Endothelial cell of umbilical vein (primary cell): ENCODE measurements at regions not wholly inside any gene's neighbourhood (a gene's known extent, or its start where the extent isn't known, plus 50 kb on each side); places are given as distances from the start of the nearest gene placed in this dataset.

Source experiments
- BruUV-seq: library from RNA; stranded (reverse); fragments of 400-500 nt; replicated peaks from 2 replicates; lab custom pipeline; 2021; lab: Mats Ljungman, UMichigan
- CTCF ChIA-PET: fragments of 300-600, 350-600 bp; sonication (Branson Sonifier 250); formaldehyde crosslinking; loops from one replicate; lab custom pipeline; 2021; ENCODE audit warnings: antibody characterized with exemption, inconsistent platforms; lab: Charles Lee
- POLR2A ChIA-PET: fragments of 300-600, 350-600 bp; sonication (Branson Sonifier 250); formaldehyde crosslinking; loops from one replicate; lab custom pipeline; 2021; ENCODE audit warnings: antibody characterized with exemption, inconsistent platforms; lab: Charles Lee
- DNase-seq: peaks from one replicate; pipeline ENCODE4 v3.0.0-alpha.2; 2011; ENCODE audit warnings: low read depth, low spot score
- FAIRE-seq: peaks from 2 replicates; lab custom pipeline; 2011; peaks lifted over from hg19 to GRCh38; lab: Jason Lieb, UNC
- H2AFZ ChIP-seq: 2 replicates; pipeline ENCODE4 v1.6.0; 2012; ENCODE audit warnings: low read depth, low read length, control low read depth, inconsistent platforms
- H3K27ac ChIP-seq: 2 replicates; pipeline ENCODE4 v1.5.1; 2011; ENCODE audit warnings: low read depth, mild to moderate bottlenecking, control low read depth, low read length, moderate library complexity; ENCODE audit not compliant: insufficient read depth
- H3K27me3 ChIP-seq, 2 experiments: 2 replicates each; pipeline versions ENCODE4 v1.6.0 to v1.6.1; 2011; ENCODE audit warnings: low read length in 2 of 2, mixed read lengths in 1 of 2; ENCODE audit not compliant: control insufficient read depth in 2 of 2, insufficient read depth in 2 of 2
- H3K36me3 ChIP-seq, 2 experiments: 2 replicates in 1 of 2; 3 replicates in 1 of 2; pipeline ENCODE4 v1.5.1; 2011; ENCODE audit warnings: low read length in 2 of 2, mild to moderate bottlenecking in 1 of 2, moderate library complexity in 1 of 2; ENCODE audit not compliant: control insufficient read depth in 2 of 2, insufficient read depth in 2 of 2; ENCODE audit errors: extremely low read depth in 1 of 2
- H3K4me1 ChIP-seq: 3 replicates; pipeline ENCODE4 v1.5.1; 2011; ENCODE audit warnings: mild to moderate bottlenecking, low read length; ENCODE audit not compliant: control insufficient read depth, insufficient read depth; ENCODE audit errors: extremely low read depth
- H3K4me2 ChIP-seq: 2 replicates; pipeline ENCODE4 v1.6.1; 2011; ENCODE audit warnings: low read length, control low read depth, mixed read lengths; ENCODE audit not compliant: insufficient read depth
- H3K4me3 ChIP-seq, 3 experiments: fragments of 200-600 bp in 1 of 3; sonication (generic), shearing (Covaris generic) in 1 of 3; replicated peaks in 1 of 3; 2 replicates each; pipeline ENCODE4 v1.5.1; 2011 to 2016; ENCODE audit warnings: control low read depth in 3 of 3, low read length in 3 of 3, mild to moderate bottlenecking in 2 of 3, inconsistent platforms in 1 of 3, low read depth in 1 of 3, moderate library complexity in 1 of 3; ENCODE audit not compliant: insufficient read depth in 1 of 3
- H3K79me2 ChIP-seq: 2 replicates; pipeline ENCODE4 v1.6.0; 2012; ENCODE audit warnings: low read length, inconsistent platforms; ENCODE audit not compliant: control insufficient read depth, insufficient read depth
- H3K9ac ChIP-seq: replicated peaks from 2 replicates; pipeline ENCODE3; 2011; ENCODE audit warnings: low read length, control low read depth; ENCODE audit not compliant: insufficient read depth; ENCODE audit errors: extremely low read depth
- H3K9me1 ChIP-seq: replicated peaks from 3 replicates; pipeline ENCODE4 v1.6.0; 2011; ENCODE audit warnings: mild to moderate bottlenecking, low read length; ENCODE audit not compliant: control insufficient read depth, insufficient read depth; ENCODE audit errors: extremely low read depth
- H3K9me3 ChIP-seq: replicated peaks from 2 replicates; pipeline ENCODE4 v1.5.1; 2012; ENCODE audit warnings: low read length, inconsistent platforms; ENCODE audit not compliant: control insufficient read depth, insufficient read depth
- H4K20me1 ChIP-seq: replicated peaks from 2 replicates; pipeline ENCODE3; 2011; ENCODE audit warnings: mild to moderate bottlenecking, low read length; ENCODE audit not compliant: control insufficient read depth, insufficient read depth; ENCODE audit errors: extremely low read depth
- EZH2 ChIP-seq: IDR thresholded peaks from 2 replicates; pipeline ENCODE4 v1.6.1; 2012; ENCODE audit warnings: borderline replicate concordance, low read depth, mild to moderate bottlenecking, moderate library complexity, low read length, inconsistent platforms; ENCODE audit not compliant: severe bottlenecking
- FOS ChIP-seq: IDR thresholded peaks from 2 replicates; pipeline ENCODE4 v1.6.1; 2011; ENCODE audit warnings: mild to moderate bottlenecking, low read length, moderate library complexity, borderline replicate concordance; ENCODE audit not compliant: insufficient read depth
- GATA2 ChIP-seq: IDR thresholded peaks from 2 replicates; pipeline ENCODE4 v1.7.0; 2011; ENCODE audit warnings: low read depth, mild to moderate bottlenecking, moderate library complexity, mixed read lengths, low read length; ENCODE audit not compliant: insufficient read length, insufficient read depth
- JUN ChIP-seq: IDR thresholded peaks from 2 replicates; pipeline ENCODE4 v1.6.1; 2011; ENCODE audit warnings: borderline replicate concordance, low read depth; ENCODE audit not compliant: insufficient read length, insufficient read depth
- MYC ChIP-seq: IDR thresholded peaks from one replicate; pipeline ENCODE4 v1.6.1; 2011; ENCODE audit warnings: mild to moderate bottlenecking, low read depth, low read length
- POLR2A ChIP-seq: IDR thresholded peaks from 2 replicates; pipeline ENCODE4 v1.6.1; 2012; ENCODE audit warnings: low read depth, mild to moderate bottlenecking, control low read depth, low read length
- POLR2AphosphoS5 ChIP-seq: IDR thresholded peaks from 2 replicates; pipeline ENCODE4 v1.6.1; 2012; ENCODE audit warnings: low read depth, mild to moderate bottlenecking, control low read depth, low read length, moderate library complexity; ENCODE audit not compliant: insufficient read depth
- dilution Hi-C: fragments of 300-500 bp; cut with MboI; formaldehyde crosslinking; loops from one replicate; pipeline ENCODE4 v1.15.0; 2019; ENCODE audit warnings: low sequenced_read_pairs; ENCODE audit not compliant: extremely low pct_ligation_motif_present
- intact Hi-C: fragments of 100-400 bp; cut with micrococcal nuclease; formaldehyde crosslinking; loops from one replicate; pipeline ENCODE4 v1.10.0; 2022
- TF ChIP-seq, protein P1 (sequence below): IDR thresholded peaks from 2 replicates; pipeline ENCODE4 v1.6.1; 2011; ENCODE audit not compliant: insufficient read depth, insufficient read length
- TF ChIP-seq, protein P2 (sequence below), 2 donors: IDR thresholded peaks; 1 replicate in 1 of 2; 2 replicates in 1 of 2; pipeline ENCODE4 v1.5.1; 2011; ENCODE audit warnings: low read length in 2 of 2, mild to moderate bottlenecking in 2 of 2, moderate library complexity in 2 of 2, control low read depth in 1 of 2, inconsistent platforms in 1 of 2, low read depth in 1 of 2; ENCODE audit not compliant: insufficient read depth in 1 of 2; ENCODE audit errors: extremely low read depth in 1 of 2

GRCh38 chr4:10974371-10974770 is 289.8 kb upstream of the CLNK start:
- intact Hi-C loops (no loop called here), dilution Hi-C loops (no loop called here)
- Histone ChIP-seq H3K9me3 (no peaks in the 10 kb centered on the region), H2AFZ (no peak overlapping the region), H3K9me1 (no peaks in the 10 kb centered on the region), H3K9ac (no peak overlapping the region), H3K79me2 (no peaks in the 10 kb centered on the region), H3K4me2 (no peak overlapping the region), H3K36me3 (no peaks in the 10 kb centered on the region), H3K4me3 (no peak overlapping the region), H4K20me1 (no peaks in the 10 kb centered on the region), H3K4me1 (no peaks in the 10 kb centered on the region), H3K27ac (no peak overlapping the region), H3K27me3 (no peaks in the 10 kb centered on the region)
- DNase-seq (no peak), FAIRE-seq (no peak)
- no TSS peak for BruUV-seq
- TF ChIP-seq, protein P1, sequence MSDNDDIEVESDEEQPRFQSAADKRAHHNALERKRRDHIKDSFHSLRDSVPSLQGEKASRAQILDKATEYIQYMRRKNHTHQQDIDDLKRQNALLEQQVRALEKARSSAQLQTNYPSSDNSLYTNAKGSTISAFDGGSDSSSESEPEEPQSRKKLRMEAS, result no peak
- no peak for TF ChIP-seq GATA2
- no peak for TF ChIP-seq POLR2AphosphoS5
- TF ChIP-seq, protein P2, sequence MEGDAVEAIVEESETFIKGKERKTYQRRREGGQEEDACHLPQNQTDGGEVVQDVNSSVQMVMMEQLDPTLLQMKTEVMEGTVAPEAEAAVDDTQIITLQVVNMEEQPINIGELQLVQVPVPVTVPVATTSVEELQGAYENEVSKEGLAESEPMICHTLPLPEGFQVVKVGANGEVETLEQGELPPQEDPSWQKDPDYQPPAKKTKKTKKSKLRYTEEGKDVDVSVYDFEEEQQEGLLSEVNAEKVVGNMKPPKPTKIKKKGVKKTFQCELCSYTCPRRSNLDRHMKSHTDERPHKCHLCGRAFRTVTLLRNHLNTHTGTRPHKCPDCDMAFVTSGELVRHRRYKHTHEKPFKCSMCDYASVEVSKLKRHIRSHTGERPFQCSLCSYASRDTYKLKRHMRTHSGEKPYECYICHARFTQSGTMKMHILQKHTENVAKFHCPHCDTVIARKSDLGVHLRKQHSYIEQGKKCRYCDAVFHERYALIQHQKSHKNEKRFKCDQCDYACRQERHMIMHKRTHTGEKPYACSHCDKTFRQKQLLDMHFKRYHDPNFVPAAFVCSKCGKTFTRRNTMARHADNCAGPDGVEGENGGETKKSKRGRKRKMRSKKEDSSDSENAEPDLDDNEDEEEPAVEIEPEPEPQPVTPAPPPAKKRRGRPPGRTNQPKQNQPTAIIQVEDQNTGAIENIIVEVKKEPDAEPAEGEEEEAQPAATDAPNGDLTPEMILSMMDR (IDR thresholded peaks at IDR 0.05; ENCODE audit: extremely low read depth in 1 of 2, insufficient read depth in 1 of 2, low read depth in 1 of 2, low read length in 2 of 2), result no peak
- TF ChIP-seq FOS, result no peak
- no peak for TF ChIP-seq JUN
- TF ChIP-seq POLR2A, result no peak
- TF ChIP-seq MYC, result no peak
- TF ChIP-seq EZH2, result no peak
- CTCF ChIA-PET, result no interaction called here
- POLR2A ChIA-PET, result no interaction called here
